HUES64 (cell line): ENCODE measurements at regions not wholly inside any gene's neighbourhood (a gene's known extent, or its start where the extent isn't known, plus 50 kb on each side); places are given as distances from the start of the nearest gene placed in this dataset.

ENCODE experiments used
- H3K27ac ChIP-seq: 2 replicates; pipeline ENCODE4 v1.7.0; 2013; ENCODE audit warnings: low read depth, low read length, inconsistent platforms
- H3K27me3 ChIP-seq: 2 replicates; pipeline ENCODE4 v1.6.1; 2013; ENCODE audit warnings: mild to moderate bottlenecking, low read length; ENCODE audit not compliant: insufficient read depth
- H3K36me3 ChIP-seq: 2 replicates; pipeline ENCODE4 v1.6.1; 2013; ENCODE audit warnings: mild to moderate bottlenecking, low read length; ENCODE audit not compliant: insufficient read depth
- H3K4me1 ChIP-seq: 2 replicates; pipeline ENCODE4 v1.6.1; 2013; ENCODE audit warnings: mild to moderate bottlenecking, low read length, moderate library complexity; ENCODE audit not compliant: insufficient read depth
- H3K4me3 ChIP-seq: 2 replicates; pipeline ENCODE4 v1.5.1; 2013; ENCODE audit warnings: mild to moderate bottlenecking, low read length, moderate library complexity
- H3K9ac ChIP-seq: 2 replicates; pipeline ENCODE4 v1.6.1; 2013; ENCODE audit warnings: mild to moderate bottlenecking, low read depth, low read length
- H3K9me3 ChIP-seq: 2 replicates; pipeline ENCODE4 v1.6.1; 2013; ENCODE audit warnings: low read depth, low read length; ENCODE audit not compliant: insufficient read depth
- WGBS: fragments of 150-250, 120-280 bp; methylation state at CpG from one replicate; pipeline ENCODE4 v1.1.7; 2013; ENCODE audit warnings: missing lambda C conversion rate; 5-methylcytosine and 5-hydroxymethylcytosine counted together

- Histone ChIP-seq H3K4me1 (no peaks in the 10 kb centered on the region), H3K36me3 (no peaks in the 10 kb centered on the region), H3K27ac (no peak overlapping the region), H3K27me3 (no peaks in the 10 kb centered on the region), H3K9me3 (0 out of 2 replicates have a peak, but pooled peaks cover 9% of the 10 kb centered on the region), H3K4me3 (no peak overlapping the region), H3K9ac (no peak overlapping the region)
- 84% methylated on average over 2 of the region's 2 CpGs for WGBS
Measured at GRCh38 chr4:38343608-38344007, 320.4 kb upstream of the KLF3 start.

- H3K4me3 ChIP-seq, result no peak overlapping the region
- H3K9ac ChIP-seq, result no peak overlapping the region
- WGBS, result no CpG with 5 or more reads among the region's 1 CpG
- H3K9me3 ChIP-seq, result 0 out of 2 replicates have a peak, but pooled peaks cover 3% of the 10 kb centered on the region
- no peaks in the 10 kb centered on the region for H3K27me3 ChIP-seq
- no peak overlapping the region for H3K27ac ChIP-seq
- H3K36me3 ChIP-seq, result no peaks in the 10 kb centered on the region
- no peaks in the 10 kb centered on the region for H3K4me1 ChIP-seq
Measured at GRCh38 chr4:38344929-38345328, 319.1 kb upstream of the KLF3 start.

- no peaks in the 10 kb centered on the region for H3K36me3 ChIP-seq
- WGBS, result 73% methylated on average over 3 of the region's 3 CpGs
- no peaks in the 10 kb centered on the region for H3K9me3 ChIP-seq
- no peak overlapping the region for H3K27ac ChIP-seq
- no peaks in the 10 kb centered on the region for H3K4me1 ChIP-seq
- H3K27me3 ChIP-seq, result no peaks in the 10 kb centered on the region
- no peak overlapping the region for H3K4me3 ChIP-seq
- H3K9ac ChIP-seq, result no peak overlapping the region
Measured at GRCh38 chr4:38347251-38347650, 316.7 kb upstream of the KLF3 start.

- Histone ChIP-seq H3K27ac (no peak overlapping the region), H3K36me3 (no peaks in the 10 kb centered on the region), H3K9ac (no peak overlapping the region), H3K4me1 (no peaks in the 10 kb centered on the region), H3K9me3 (peaks cover 7% of the 10 kb centered on the region; the same call in 1 of the 2 replicates), H3K27me3 (no peaks in the 10 kb centered on the region), H3K4me3 (no peak overlapping the region)
- WGBS, result 100% methylated on average over 1 of the region's 1 CpG
Measured at GRCh38 chr4:38354421-38354820, 309.6 kb upstream of the KLF3 start.

GRCh38 chr4:38354872-38355271 lies 309.1 kb upstream of the KLF3 start:
- Histone ChIP-seq H3K27ac (no peak overlapping the region), H3K9ac (no peak overlapping the region), H3K4me1 (no peaks in the 10 kb centered on the region), H3K4me3 (no peak overlapping the region), H3K9me3 (peaks cover 7% of the 10 kb centered on the region; the same call in 1 of the 2 replicates), H3K27me3 (no peaks in the 10 kb centered on the region), H3K36me3 (no peaks in the 10 kb centered on the region)
- WGBS, result 92% methylated on average over 4 of the region's 5 CpGs

- Histone ChIP-seq H3K9me3 (peaks cover 7% of the 10 kb centered on the region; the same call in 1 of the 2 replicates), H3K4me1 (no peaks in the 10 kb centered on the region), H3K27ac (no peak overlapping the region), H3K9ac (no peak overlapping the region), H3K36me3 (no peaks in the 10 kb centered on the region), H3K27me3 (no peaks in the 10 kb centered on the region), H3K4me3 (no peak overlapping the region)
Measured at GRCh38 chr4:38356686-38357085, 307.3 kb upstream of the KLF3 start.

GRCh38 chr4:38357546-38357945 lies 306.5 kb upstream of the KLF3 start:
- H3K9ac ChIP-seq, result no peak overlapping the region

GRCh38 chr4:38359113-38359512 lies 304.9 kb upstream of the KLF3 start:
- Histone ChIP-seq H3K4me3 (no peak overlapping the region), H3K9me3 (peaks cover 7% of the 10 kb centered on the region; the same call in 1 of the 2 replicates), H3K4me1 (no peaks in the 10 kb centered on the region), H3K27ac (no peak overlapping the region), H3K9ac (no peak overlapping the region), H3K36me3 (no peaks in the 10 kb centered on the region), H3K27me3 (no peaks in the 10 kb centered on the region)
- 98% methylated on average over 2 of the region's 2 CpGs for WGBS

More at GRCh38 chr4:38357546-38357945, 306.5 kb upstream of the KLF3 start:
- 94% methylated on average over 6 of the region's 6 CpGs for WGBS
- Histone ChIP-seq H3K36me3 (no peaks in the 10 kb centered on the region), H3K9me3 (peaks cover 7% of the 10 kb centered on the region; the same call in 1 of the 2 replicates), H3K27me3 (no peaks in the 10 kb centered on the region), H3K4me3 (no peak overlapping the region), H3K4me1 (no peaks in the 10 kb centered on the region), H3K27ac (no peak overlapping the region)

GRCh38 chr4:38360201-38360600 lies 303.8 kb upstream of the KLF3 start:
- Histone ChIP-seq H3K36me3 (no peaks in the 10 kb centered on the region), H3K27ac (no peak overlapping the region), H3K4me3 (no peak overlapping the region), H3K4me1 (no peaks in the 10 kb centered on the region), H3K9me3 (no peaks in the 10 kb centered on the region), H3K9ac (no peak overlapping the region), H3K27me3 (no peaks in the 10 kb centered on the region)
- no CpG with 5 or more reads among the region's 1 CpG for WGBS

- Histone ChIP-seq H3K4me3 (no peak overlapping the region), H3K9me3 (no peaks in the 10 kb centered on the region), H3K27ac (no peak overlapping the region), H3K9ac (no peak overlapping the region), H3K36me3 (no peaks in the 10 kb centered on the region), H3K27me3 (no peaks in the 10 kb centered on the region), H3K4me1 (no peaks in the 10 kb centered on the region)
- 92% methylated on average over 3 of the region's 3 CpGs for WGBS
Measured at GRCh38 chr4:38364383-38364963, 299.5 kb upstream of the KLF3 start.

- H3K9me3 ChIP-seq, result no peaks in the 10 kb centered on the region
- no peak overlapping the region for H3K27ac ChIP-seq
- no peak overlapping the region for H3K4me3 ChIP-seq
- H3K9ac ChIP-seq, result no peak overlapping the region
- H3K27me3 ChIP-seq, result no peaks in the 10 kb centered on the region
- no CpG with 5 or more reads among the region's 1 CpG for WGBS
- no peaks in the 10 kb centered on the region for H3K4me1 ChIP-seq
- no peaks in the 10 kb centered on the region for H3K36me3 ChIP-seq
Measured at GRCh38 chr4:38365261-38365660, 298.7 kb upstream of the KLF3 start.
